PC-3 (cell line): ENCODE measurements at regions not wholly inside any gene's neighbourhood (a gene's known extent, or its start where the extent isn't known, plus 50 kb on each side); places are given as distances from the start of the nearest gene placed in this dataset.

Source experiments
- ATAC-seq: fragments of 200-7000 bp; cut with Tn5 transposase; 2 replicates; pipeline ENCODE4 v1.9.1; 2020; ENCODE audit warnings: mild to moderate bottlenecking, moderate library complexity
- BruUV-seq: library from RNA; stranded (reverse); fragments of 400-500 nt; replicated peaks from 2 replicates; lab custom pipeline; 2021; lab: Mats Ljungman, UMichigan
- CTCF ChIA-PET: fragments of 300-600 bp; sonication (Branson Sonifier 250); formaldehyde crosslinking; loops from one replicate; lab custom pipeline; 2022; ENCODE audit warnings: antibody characterized with exemption; lab: Charles Lee
- POLR2A ChIA-PET: fragments of 300-600 bp; sonication (Branson Sonifier 250); formaldehyde crosslinking; loops from one replicate; lab custom pipeline; 2022; ENCODE audit warnings: antibody characterized with exemption; ENCODE audit not compliant: unreplicated experiment; lab: Charles Lee
- DNase-seq: peaks from one replicate; pipeline ENCODE4 v3.0.0-alpha.2; 2015
- H2AFZ ChIP-seq: fragments of 300-600 bp; sonication (generic); 2 replicates; pipeline ENCODE4 v1.6.0; 2016; ENCODE audit warnings: antibody characterized with exemption, low read length
- H3F3A ChIP-seq: fragments of 300-600 bp; sonication (generic); one replicate; pipeline ENCODE4 v1.6.0; 2017; ENCODE audit warnings: antibody characterized with exemption, low read length, control low read depth, mild to moderate bottlenecking; ENCODE audit not compliant: unreplicated experiment
- H3K27ac ChIP-seq: fragments of 300-600 bp; sonication (generic); 2 replicates; pipeline ENCODE4 v1.5.1; 2016; ENCODE audit warnings: mild to moderate bottlenecking, low read length
- H3K27me3 ChIP-seq: fragments of 300-600 bp; sonication (generic); 2 replicates; pipeline ENCODE4 v1.6.1; 2016; ENCODE audit warnings: low read length, mixed read lengths
- H3K36me3 ChIP-seq: fragments of 300-600 bp; sonication (generic); 2 replicates; pipeline ENCODE4 v1.6.1; 2016; ENCODE audit warnings: low read depth, mixed run types, low read length, mixed read lengths
- H3K4me1 ChIP-seq: fragments of 300-600 bp; sonication (generic); 2 replicates; pipeline ENCODE4 v1.5.1; 2016; ENCODE audit warnings: low read length; ENCODE audit not compliant: insufficient read depth
- H3K4me2 ChIP-seq: fragments of 300-600 bp; sonication (generic); 2 replicates; pipeline ENCODE4 v1.6.0; 2016; ENCODE audit warnings: low read length
- H3K4me3 ChIP-seq: fragments of 300-600 bp; sonication (generic); 2 replicates; pipeline ENCODE4 v1.5.1; 2016; ENCODE audit warnings: mild to moderate bottlenecking, low read length, mixed read lengths
- H3K79me2 ChIP-seq: fragments of 300-600 bp; sonication (generic); 2 replicates; pipeline ENCODE4 v1.6.1; 2017; ENCODE audit warnings: low read length, mixed read lengths
- H3K9ac ChIP-seq: fragments of 300-600 bp; sonication (generic); 2 replicates; pipeline ENCODE4 v1.6.0; 2016; ENCODE audit warnings: mild to moderate bottlenecking, low read length
- H3K9me2 ChIP-seq: fragments of 300-600 bp; sonication (generic); replicated peaks from 2 replicates; pipeline ENCODE4 v1.6.1; 2016; ENCODE audit warnings: mixed run types, low read length, mixed read lengths
- H3K9me3 ChIP-seq: fragments of 300-600 bp; sonication (generic); 2 replicates; pipeline ENCODE4 v1.6.1; 2016; ENCODE audit warnings: low read length, mixed read lengths
- H4K20me1 ChIP-seq: fragments of 300-600 bp; sonication (generic); 2 replicates; pipeline ENCODE4 v1.6.1; 2016; ENCODE audit warnings: low read length, mixed read lengths
- CTCF ChIP-seq: fragments of 300-600 bp; sonication (generic); conservative IDR thresholded peaks from 2 replicates; pipeline ENCODE4 v1.5.1; 2017; ENCODE audit warnings: antibody characterized with exemption, low read depth, mild to moderate bottlenecking, low read length
- EZH2 ChIP-seq: fragments of 300-600 bp; sonication (generic); IDR thresholded peaks from one replicate; pipeline ENCODE4 v1.6.1; 2017; ENCODE audit warnings: antibody characterized with exemption, mild to moderate bottlenecking, low read length; ENCODE audit not compliant: unreplicated experiment
- EZH2phosphoT487 ChIP-seq: fragments of 300-600 bp; sonication (generic); IDR thresholded peaks from 2 replicates; pipeline ENCODE4 v1.6.1; 2018; ENCODE audit warnings: mild to moderate bottlenecking, antibody characterized with exemption, low read length, borderline replicate concordance
- intact Hi-C: fragments of 100-400 bp; cut with micrococcal nuclease; formaldehyde crosslinking; loops from 2 replicates; pipeline ENCODE4 v1.9.0; 2023

- Histone ChIP-seq H3K27me3 (no peaks in the 10 kb centered on the region), H3K4me1 (no peaks in the 10 kb centered on the region), H2AFZ (no peak overlapping the region), H4K20me1 (no peaks in the 10 kb centered on the region), H3F3A (no peaks in the 10 kb centered on the region), H3K79me2 (no peaks in the 10 kb centered on the region), H3K9me2 (no peaks in the 10 kb centered on the region), H3K27ac (no peak overlapping the region), H3K4me3 (no peak overlapping the region), H3K4me2 (no peak overlapping the region), H3K36me3 (no peaks in the 10 kb centered on the region), H3K9me3 (peaks cover 4% of the 10 kb centered on the region), H3K9ac (no peak overlapping the region)
- ChIA-PET CTCF (no interaction called here), POLR2A (no interaction called here)
- no peak for DNase-seq
- no peak for ATAC-seq
- TF ChIP-seq CTCF (no peak), EZH2phosphoT487 (no peak), EZH2 (no peak)
- intact Hi-C loops, result no loop called here
- no TSS peak for BruUV-seq
Measured at GRCh38 chr2:78023356-78023755, 501.2 kb upstream of the LRRTM4 start.

DNA sequence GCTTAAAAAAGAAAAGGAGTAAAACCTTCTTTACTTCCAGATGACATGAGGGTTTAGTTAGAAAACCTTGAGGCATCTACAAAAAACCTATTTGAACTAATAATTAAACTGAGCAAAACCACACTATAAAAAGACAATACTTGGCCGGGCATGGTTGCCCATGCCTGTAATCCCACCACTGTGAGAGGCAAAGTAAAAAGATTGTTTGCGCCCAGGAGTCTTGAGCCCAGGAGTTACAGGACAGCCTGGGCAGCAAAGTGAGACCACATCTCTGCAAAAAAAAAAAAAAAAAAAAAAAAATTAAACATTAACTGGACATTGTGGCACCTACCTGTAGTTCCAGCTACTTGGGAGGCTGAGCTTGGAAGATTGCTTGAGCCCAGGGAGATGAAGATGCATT, 502.8 kb upstream of the LRRTM4 start:
- intact Hi-C loops, result no loop called here
- H2AFZ ChIP-seq, result no peak overlapping the region
- no peaks in the 10 kb centered on the region for H3K36me3 ChIP-seq
- H3K4me2 ChIP-seq, result no peak overlapping the region
- no peaks in the 10 kb centered on the region for H3K4me1 ChIP-seq
- H3K79me2 ChIP-seq, result no peaks in the 10 kb centered on the region
- ChIA-PET CTCF (no interaction called here), POLR2A (no interaction called here)
- H3K9ac ChIP-seq, result no peak overlapping the region
- no peaks in the 10 kb centered on the region for H3F3A ChIP-seq
- peaks cover 4% of the 10 kb centered on the region for H3K9me3 ChIP-seq
- H4K20me1 ChIP-seq, result no peaks in the 10 kb centered on the region
- H3K9me2 ChIP-seq, result no peaks in the 10 kb centered on the region
- H3K27ac ChIP-seq, result no peak overlapping the region
- no TSS peak for BruUV-seq
- no peak for DNase-seq
- no peak for ATAC-seq
- H3K4me3 ChIP-seq, result no peak overlapping the region
- H3K27me3 ChIP-seq, result no peaks in the 10 kb centered on the region
- TF ChIP-seq EZH2 (no peak), EZH2phosphoT487 (no peak), CTCF (no peak)

GRCh38 chr2:78029392-78029995, 507.3 kb upstream of the LRRTM4 start:
- Histone ChIP-seq H3K79me2 (no peaks in the 10 kb centered on the region), H3F3A (no peaks in the 10 kb centered on the region), H3K27ac (no peak overlapping the region), H3K9ac (no peak overlapping the region), H3K4me1 (no peaks in the 10 kb centered on the region), H3K9me3 (0 out of 2 replicates have a peak, but pooled peaks cover 7% of the 10 kb centered on the region), H3K36me3 (no peaks in the 10 kb centered on the region), H2AFZ (no peak overlapping the region), H3K4me3 (no peak overlapping the region), H3K9me2 (no peaks in the 10 kb centered on the region), H3K27me3 (no peaks in the 10 kb centered on the region), H4K20me1 (no peaks in the 10 kb centered on the region), H3K4me2 (no peak overlapping the region)
- ChIA-PET POLR2A (no interaction called here), CTCF (no interaction called here)
- TF ChIP-seq EZH2phosphoT487 (no peak), EZH2 (no peak), CTCF (no peak)
- intact Hi-C loops, result no loop called here
- BruUV-seq, result no TSS peak
- DNase-seq (no peak), ATAC-seq (no peak)
